ENCODE measurements at regions not wholly inside any gene's neighbourhood (a gene's known extent, or its start where the extent isn't known, plus 50 kb on each side); places are given as distances from the start of the nearest gene placed in this dataset.

GRCh38 chr16:85541181-85541580, 71.9 kb upstream of the GSE1 start:
- Mint-ChIP-seq H3K9me3 (ENCODE audit: insufficient read depth) (no peaks in the 10 kb centered on the region), H3K36me3 (ENCODE audit: low read depth) (no peaks in the 10 kb centered on the region), H3K4me1 (ENCODE audit: low read depth) (peaks cover 5% of the 10 kb centered on the region), H3K27me3 (ENCODE audit: low read depth) (peaks cover 3% of the 10 kb centered on the region), H3K4me3 (no peak overlapping the region), H3K27ac (no peak overlapping the region)
- ChIA-PET CTCF (interaction anchor here (0.9 to 1.4 kb wide), 2 partner anchors 11 to 75 kb away, joined by 3 to 5 read pairs; no protein-coding TSS in a partner anchor), POLR2A (no interaction called here)
- ATAC-seq (no peak), DNase-seq (no peak)

DNA sequence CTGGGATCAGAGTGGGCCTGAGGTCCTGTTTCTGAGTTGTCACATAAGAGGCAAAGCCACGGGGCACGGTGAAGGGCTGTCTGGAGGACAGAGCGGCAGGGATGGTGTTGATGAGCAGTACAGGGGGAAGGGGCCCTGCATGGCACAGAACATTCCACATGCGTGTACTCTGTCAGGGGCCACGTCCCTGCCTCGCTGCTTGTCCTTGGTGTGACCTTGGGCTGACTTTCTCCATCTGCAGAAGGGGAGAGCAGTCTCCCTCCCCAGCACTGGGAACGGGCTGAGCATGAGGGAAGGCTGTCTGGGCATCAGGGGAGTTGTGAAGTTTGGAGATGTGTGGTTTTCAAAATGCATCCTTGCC, 71.5 kb upstream of the GSE1 start:
- Mint-ChIP-seq H3K27ac (no peak overlapping the region), H3K4me3 (no peak overlapping the region), H3K27me3 (ENCODE audit: low read depth) (peaks cover 3% of the 10 kb centered on the region), H3K9me3 (ENCODE audit: insufficient read depth) (no peaks in the 10 kb centered on the region), H3K4me1 (ENCODE audit: low read depth) (peaks cover 3% of the 10 kb centered on the region), H3K36me3 (ENCODE audit: low read depth) (no peaks in the 10 kb centered on the region)
- POLR2A ChIA-PET, result no interaction called here
- CTCF ChIA-PET, result no interaction called here
- DNase-seq, result no peak
- no peak for ATAC-seq

DNA sequence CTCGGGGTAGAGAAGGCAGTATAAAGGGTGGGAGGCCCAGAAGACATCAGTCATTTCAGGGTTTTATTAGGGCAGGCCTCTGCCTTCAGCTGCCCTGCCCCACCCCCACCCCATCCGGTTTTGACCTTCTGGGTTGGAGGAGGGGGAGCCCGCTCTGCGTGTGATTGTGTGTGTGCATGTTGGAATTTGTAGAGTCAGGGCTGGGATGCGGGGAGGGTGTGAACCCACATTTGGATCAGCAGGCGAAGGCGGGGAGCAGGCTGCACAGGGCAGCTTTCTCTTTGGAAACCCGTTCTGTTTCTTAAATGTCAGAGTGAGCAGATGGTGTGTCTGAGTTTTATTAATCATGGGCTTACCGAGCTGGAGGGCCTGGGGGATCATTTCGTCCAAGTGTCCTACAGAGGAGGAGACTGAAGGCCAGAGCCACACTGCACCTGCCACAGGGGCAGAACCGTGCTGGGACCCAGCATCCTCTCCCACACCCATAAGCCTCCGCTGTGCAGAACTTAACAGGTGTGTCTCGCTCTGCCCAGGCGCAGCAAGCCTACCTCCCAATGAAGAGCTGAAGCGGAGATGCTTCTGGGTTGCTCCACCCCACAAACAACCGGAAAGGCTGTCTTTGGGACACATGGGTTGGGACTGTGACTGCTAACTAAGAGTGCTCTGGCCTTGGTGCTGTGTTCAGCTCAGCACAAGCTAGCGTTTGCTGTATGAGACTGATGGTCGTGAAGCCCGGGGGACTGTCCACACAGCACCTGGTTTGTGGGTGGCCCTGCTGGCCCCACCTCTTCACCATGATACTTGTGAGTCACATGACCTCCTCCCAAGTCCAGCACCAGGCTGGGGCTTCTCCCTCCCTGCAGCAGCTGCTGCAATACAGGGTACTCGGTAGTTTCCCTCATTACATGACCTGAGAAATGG, 70.9 kb upstream of the GSE1 start:
- ChIA-PET CTCF (interaction anchor here (1.6 kb wide), 1 partner anchor 12 kb away, joined by 3 read pairs; no protein-coding TSS in a partner anchor), POLR2A (no interaction called here)
- no peak for ATAC-seq

DNA sequence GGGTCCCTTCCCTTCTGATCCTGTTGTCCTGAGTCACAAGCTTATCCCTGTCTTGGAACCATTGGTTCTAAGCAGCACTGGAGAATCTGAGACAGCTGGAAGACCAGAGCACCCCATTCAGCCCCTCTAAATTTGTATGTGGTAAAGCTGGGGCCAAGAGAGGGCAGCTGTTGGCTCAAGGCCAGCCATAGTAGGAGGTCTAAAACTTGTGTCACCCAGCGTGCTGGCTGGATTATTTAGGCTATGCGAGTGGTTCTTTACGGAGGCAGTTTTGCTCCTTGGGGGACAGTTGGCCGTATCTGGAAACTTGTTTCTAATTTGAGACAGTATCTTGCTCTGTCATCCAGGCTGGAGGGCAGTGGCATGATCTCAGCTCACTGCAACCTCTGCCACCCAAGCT, 69.6 kb upstream of the GSE1 start:
- Mint-ChIP-seq H3K36me3 (ENCODE audit: low read depth) (no peaks in the 10 kb centered on the region), H3K4me3 (no peak overlapping the region), H3K27me3 (ENCODE audit: low read depth) (peaks cover 5% of the 10 kb centered on the region), H3K27ac (no peak overlapping the region), H3K4me1 (ENCODE audit: low read depth) (peaks cover 3% of the 10 kb centered on the region), H3K9me3 (ENCODE audit: insufficient read depth) (peaks cover 4% of the 10 kb centered on the region)
- ChIA-PET CTCF (interaction anchor here (1.6 kb wide), 1 partner anchor 10 kb away, joined by 3 read pairs; no protein-coding TSS in a partner anchor), POLR2A (interaction anchor here (2.1 kb wide), 1 partner anchor 10 kb away, joined by 9 read pairs; no protein-coding TSS in a partner anchor)
- no peak for DNase-seq
- ATAC-seq, result no peak

More for the DNA sequence above, 70.9 kb upstream of the GSE1 start:
- Mint-ChIP-seq H3K9me3 (ENCODE audit: insufficient read depth) (peaks cover 4% of the 10 kb centered on the region), H3K36me3 (ENCODE audit: low read depth) (no peaks in the 10 kb centered on the region), H3K27ac (no peak overlapping the region), H3K4me3 (no peak overlapping the region), H3K27me3 (ENCODE audit: low read depth) (peaks cover 3% of the 10 kb centered on the region), H3K4me1 (ENCODE audit: low read depth) (peaks cover 3% of the 10 kb centered on the region)
- DNase-seq, result no peak

GRCh38 chr16:85544016-85544415, 69.1 kb upstream of the GSE1 start:
- ATAC-seq, result no peak
- peaks cover 4% of the 10 kb centered on the region for H3K9me3 Mint-ChIP-seq (ENCODE audit: insufficient read depth)
- POLR2A ChIA-PET, result interaction anchor here (2.1 kb wide), 1 partner anchor 10 kb away, joined by 9 read pairs; no protein-coding TSS in a partner anchor

GRCh38 chr16:85544668-85545067, 68.5 kb upstream of the GSE1 start:
- CTCF ChIA-PET, result interaction anchor here (1.2 kb wide), 1 partner anchor 65 kb away, joined by 3 read pairs; no protein-coding TSS in a partner anchor
- Mint-ChIP-seq H3K9me3 (ENCODE audit: insufficient read depth) (peaks cover 4% of the 10 kb centered on the region), H3K27me3 (ENCODE audit: low read depth) (peaks cover 2% of the 10 kb centered on the region), H3K36me3 (ENCODE audit: low read depth) (no peaks in the 10 kb centered on the region), H3K27ac (no peak overlapping the region), H3K4me1 (ENCODE audit: low read depth) (peaks cover 3% of the 10 kb centered on the region), H3K4me3 (no peak overlapping the region)
- ATAC-seq (no peak), DNase-seq (no peak)
- POLR2A ChIA-PET, result interaction anchor here (2.1 kb wide), 1 partner anchor 9 kb away, joined by 9 read pairs; no protein-coding TSS in a partner anchor

More at GRCh38 chr16:85544016-85544415, 69.1 kb upstream of the GSE1 start:
- no peak overlapping the region for H3K4me3 Mint-ChIP-seq
- CTCF ChIA-PET, result no interaction called here
- peaks cover 5% of the 10 kb centered on the region for H3K27me3 Mint-ChIP-seq (ENCODE audit: low read depth)
- no peak for DNase-seq
- peaks cover 3% of the 10 kb centered on the region for H3K4me1 Mint-ChIP-seq (ENCODE audit: low read depth)
- H3K27ac Mint-ChIP-seq, result no peak overlapping the region
- no peaks in the 10 kb centered on the region for H3K36me3 Mint-ChIP-seq (ENCODE audit: low read depth)

- H3K27me3 Mint-ChIP-seq (ENCODE audit: low read depth), result peaks cover 2% of the 10 kb centered on the region
- no peak overlapping the region for H3K27ac Mint-ChIP-seq
- DNase-seq (no peak), ATAC-seq (no peak)
- CTCF ChIA-PET, result interaction anchor here (1.2 kb wide), 1 partner anchor 64 kb away, joined by 3 read pairs; no protein-coding TSS in a partner anchor
- H3K4me1 Mint-ChIP-seq (ENCODE audit: low read depth), result peaks cover 3% of the 10 kb centered on the region
- H3K9me3 Mint-ChIP-seq (ENCODE audit: insufficient read depth), result peaks cover 4% of the 10 kb centered on the region
- no peaks in the 10 kb centered on the region for H3K36me3 Mint-ChIP-seq (ENCODE audit: low read depth)
- H3K4me3 Mint-ChIP-seq, result no peak overlapping the region
- POLR2A ChIA-PET, result interaction anchor here (2.1 kb wide), 1 partner anchor 9 kb away, joined by 9 read pairs; no protein-coding TSS in a partner anchor
Measured at GRCh38 chr16:85545227-85545818, 67.8 kb upstream of the GSE1 start.

GRCh38 chr16:85546585-85547447, 66.3 kb upstream of the GSE1 start:
- ChIA-PET CTCF (no interaction called here), POLR2A (no interaction called here)
- Mint-ChIP-seq H3K9me3 (ENCODE audit: insufficient read depth) (peaks cover 4% of the 10 kb centered on the region), H3K27me3 (ENCODE audit: low read depth) (peaks cover 2% of the 10 kb centered on the region), H3K4me1 (ENCODE audit: low read depth) (peaks cover 10% of the 10 kb centered on the region), H3K27ac (no peak overlapping the region), H3K36me3 (ENCODE audit: low read depth) (no peaks in the 10 kb centered on the region), H3K4me3 (no peak overlapping the region)
- no peak for ATAC-seq
- DNase-seq, result no peak

DNA sequence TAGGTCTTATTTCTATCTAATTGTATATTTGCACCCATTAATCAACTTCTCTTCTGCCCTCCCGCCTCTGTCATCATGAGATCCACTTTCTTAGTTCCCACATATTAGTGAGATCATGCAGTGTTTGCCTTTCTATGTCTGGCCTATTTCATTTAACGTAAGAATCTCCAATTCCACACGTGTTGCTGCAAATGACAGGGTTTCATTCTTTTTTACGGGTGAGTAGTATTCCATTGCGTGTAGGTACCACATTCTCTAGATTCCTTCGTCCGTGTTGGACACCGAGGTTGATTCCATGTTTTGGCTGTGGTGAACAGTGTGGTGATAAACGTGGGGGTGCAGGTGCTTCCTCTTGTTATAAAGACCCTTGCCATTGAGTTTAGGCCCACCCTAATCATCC, 64.7 kb upstream of the GSE1 start:
- no peak overlapping the region for H3K4me3 Mint-ChIP-seq
- no peak overlapping the region for H3K27ac Mint-ChIP-seq
- CTCF ChIA-PET, result no interaction called here
- H3K36me3 Mint-ChIP-seq (ENCODE audit: low read depth), result no peaks in the 10 kb centered on the region
- ATAC-seq (no peak), DNase-seq (no peak)
- peaks cover 16% of the 10 kb centered on the region for H3K4me1 Mint-ChIP-seq (ENCODE audit: low read depth)
- H3K27me3 Mint-ChIP-seq (ENCODE audit: low read depth), result peaks cover 2% of the 10 kb centered on the region
- POLR2A ChIA-PET, result no interaction called here
- peaks cover 4% of the 10 kb centered on the region for H3K9me3 Mint-ChIP-seq (ENCODE audit: insufficient read depth)

DNA sequence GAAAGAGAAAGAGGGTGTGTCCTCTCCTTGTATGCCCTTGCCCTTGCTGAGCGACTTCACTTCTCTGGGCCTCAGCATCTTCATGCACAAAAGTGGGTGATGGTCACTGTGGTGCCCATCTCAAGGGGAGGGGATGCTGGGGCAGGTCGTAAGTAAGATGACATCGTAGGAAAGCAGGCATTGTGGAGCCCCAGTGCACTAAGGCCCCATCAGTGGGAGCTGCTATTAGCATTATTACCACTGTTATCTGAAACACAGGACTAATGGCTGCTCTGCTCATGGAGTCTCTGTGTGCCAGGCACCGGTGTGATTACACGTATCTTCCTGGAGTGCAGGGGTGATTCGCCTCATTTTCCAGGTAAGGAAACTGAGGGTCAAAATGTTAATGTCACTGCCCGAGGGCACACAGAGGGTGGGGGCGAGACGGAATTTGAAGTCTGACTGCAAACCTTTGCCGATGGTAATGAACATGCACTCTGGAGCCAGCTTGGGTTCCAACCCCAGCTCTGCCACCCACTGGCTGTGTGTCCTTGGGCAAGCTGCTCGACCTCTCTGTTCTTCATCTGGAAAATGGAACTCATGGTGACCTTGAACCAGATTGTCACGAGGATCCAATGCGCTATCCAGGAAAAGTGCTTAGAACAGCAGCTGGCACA, 63.2 kb upstream of the GSE1 start:
- DNase-seq, result no peak
- no peak overlapping the region for H3K4me3 Mint-ChIP-seq
- H3K36me3 Mint-ChIP-seq (ENCODE audit: low read depth), result peaks cover 3% of the 10 kb centered on the region
- POLR2A ChIA-PET, result interaction anchor here (1.1 to 6.1 kb wide), 2 partner anchors 20 to 27 kb away, joined by 3 to 67 read pairs; no protein-coding TSS in a partner anchor
- H3K9me3 Mint-ChIP-seq (ENCODE audit: insufficient read depth), result peaks cover 4% of the 10 kb centered on the region
- no peak for ATAC-seq
- peaks cover 20% of the 10 kb centered on the region for H3K4me1 Mint-ChIP-seq (ENCODE audit: low read depth)
- CTCF ChIA-PET, result interaction anchor here (0.8 to 1.2 kb wide), 2 partner anchors 66 to 130 kb away, joined by 3 to 4 read pairs; no protein-coding TSS in a partner anchor
- peaks cover 2% of the 10 kb centered on the region for H3K27me3 Mint-ChIP-seq (ENCODE audit: low read depth)
- no peak overlapping the region for H3K27ac Mint-ChIP-seq

GRCh38 chr16:85550422-85550864, 62.7 kb upstream of the GSE1 start:
- no peak overlapping the region for H3K27ac Mint-ChIP-seq
- H3K4me1 Mint-ChIP-seq (ENCODE audit: low read depth), result peaks cover 20% of the 10 kb centered on the region

More at GRCh38 chr16:85550422-85550864, 62.7 kb upstream of the GSE1 start:
- H3K9me3 Mint-ChIP-seq (ENCODE audit: insufficient read depth), result peaks cover 4% of the 10 kb centered on the region
- POLR2A ChIA-PET, result interaction anchor here (1.1 to 6.1 kb wide), 2 partner anchors 19 to 26 kb away, joined by 3 to 67 read pairs; no protein-coding TSS in a partner anchor
- peaks cover 2% of the 10 kb centered on the region for H3K27me3 Mint-ChIP-seq (ENCODE audit: low read depth)
- DNase-seq, result no peak
- no peak overlapping the region for H3K4me3 Mint-ChIP-seq
- H3K36me3 Mint-ChIP-seq (ENCODE audit: low read depth), result peaks cover 5% of the 10 kb centered on the region
- ATAC-seq, result no peak
- CTCF ChIA-PET, result interaction anchor here (0.8 to 1.2 kb wide), 2 partner anchors 66 to 131 kb away, joined by 3 to 4 read pairs; no protein-coding TSS in a partner anchor
